Occipital lobe (tissue), 1 donor: ENCODE measurements at regions not wholly inside any gene's neighbourhood (a gene's known extent, or its start where the extent isn't known, plus 50 kb on each side); places are given as distances from the start of the nearest gene placed in this dataset.
"Not testable (repeated sequence)": the region's sequence is repeated elsewhere in the genome, so short reads cannot be mapped to it uniquely, and the experiment has no call there.

Experiments used
- DNase-seq: peaks from one replicate; lab custom pipeline; 2025; lab: John Stamatoyannopoulos, UW

GRCh38 chr2:4244422-4244821 is 541.0 kb downstream of the DCDC2C start:
- not testable (repeated sequence) for DNase-seq

- DNase-seq = no peak
Measured at GRCh38 chr2:4246364-4247131, 543.2 kb downstream of the DCDC2C start.

- DNase-seq = no peak
Measured at GRCh38 chr2:4247791-4248190, 544.4 kb downstream of the DCDC2C start.

GRCh38 chr2:4255491-4255890 is 552.1 kb downstream of the DCDC2C start:
- DNase-seq = no peak

- DNase-seq = no peak
Measured at GRCh38 chr2:4256351-4256750, 553.0 kb downstream of the DCDC2C start.

- DNase-seq = no peak
Measured at GRCh38 chr2:4258563-4258962, 555.2 kb downstream of the DCDC2C start.

GRCh38 chr2:4265936-4266335 is 562.6 kb downstream of the DCDC2C start:
- no peak for DNase-seq

GRCh38 chr2:4269885-4270284 is 566.5 kb downstream of the DCDC2C start:
- DNase-seq = no peak

- DNase-seq = no peak
Measured at GRCh38 chr2:4272261-4272858, 569.0 kb downstream of the DCDC2C start.

GRCh38 chr2:4278392-4278791 is 575.0 kb downstream of the DCDC2C start:
- DNase-seq = no peak

GRCh38 chr2:4279431-4279830 is 576.1 kb downstream of the DCDC2C start:
- DNase-seq = no peak

GRCh38 chr2:4291430-4291829 is 588.1 kb downstream of the DCDC2C start:
- no peak for DNase-seq

GRCh38 chr2:4295680-4296079 is 592.3 kb downstream of the DCDC2C start:
- no peak for DNase-seq

- DNase-seq = no peak
Measured at GRCh38 chr2:4300616-4301015, 597.2 kb downstream of the DCDC2C start.

- no peak for DNase-seq
Measured at GRCh38 chr2:4324531-4324930, 621.2 kb downstream of the DCDC2C start.

- DNase-seq = no peak
Measured at GRCh38 chr2:4336864-4337263, 633.5 kb downstream of the DCDC2C start.

- no peak for DNase-seq
Measured at GRCh38 chr2:4338345-4338744, 635.0 kb downstream of the DCDC2C start.

GRCh38 chr2:4340536-4340935 is 637.2 kb downstream of the DCDC2C start:
- DNase-seq = no peak

- DNase-seq = no peak
Measured at GRCh38 chr2:4346628-4347027, 643.3 kb downstream of the DCDC2C start.

- no peak for DNase-seq
Measured at GRCh38 chr2:4353668-4354067, 650.3 kb downstream of the DCDC2C start.

GRCh38 chr2:4354164-4354563 is 650.8 kb downstream of the DCDC2C start:
- no peak for DNase-seq

GRCh38 chr2:4354678-4355077 is 651.3 kb downstream of the DCDC2C start:
- DNase-seq = no peak

- DNase-seq = no peak
Measured at GRCh38 chr2:4356109-4356508, 652.7 kb downstream of the DCDC2C start.
